ENCODE measurements at regions not wholly inside any gene's neighbourhood (a gene's known extent, or its start where the extent isn't known, plus 50 kb on each side); places are given as distances from the start of the nearest gene placed in this dataset.

DNA sequence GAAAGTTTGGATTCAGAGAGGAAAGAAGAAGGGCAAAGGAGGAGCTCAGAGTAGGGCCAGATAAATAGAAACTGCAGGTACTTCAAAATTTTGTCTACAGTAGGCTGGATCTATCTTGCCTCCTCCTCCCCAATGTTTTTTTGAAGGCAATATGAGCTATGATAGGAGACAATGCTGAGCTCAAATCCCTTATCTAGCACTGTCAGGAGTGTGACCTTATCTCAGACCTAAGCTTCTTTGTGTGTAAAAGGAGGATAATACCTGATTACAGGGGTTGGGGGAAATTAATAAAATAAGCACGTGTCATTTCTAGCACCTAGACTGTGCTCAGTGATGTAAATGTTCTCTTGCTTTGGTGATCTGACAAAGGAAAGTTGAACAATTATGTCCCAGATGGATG lies 137.8 kb upstream of the CD180 start:
- no peaks in the 10 kb centered on the region for H3K36me3 ChIP-seq (ENCODE audit: control insufficient read depth, insufficient read depth, low read length)
- H3K4me1 ChIP-seq (ENCODE audit: control insufficient read depth, insufficient read depth, low read length), result no peaks in the 10 kb centered on the region

GRCh38 chr5:67333171-67333570 lies 136.6 kb upstream of the CD180 start:
- 0 out of 2 replicates have a peak, but pooled peaks cover 5% of the 10 kb centered on the region for H3K9me3 ChIP-seq (ENCODE audit: control insufficient read depth, insufficient read depth, low read length)
- no peak overlapping the region for H3K27ac ChIP-seq (ENCODE audit: low read depth, low read length)
- no peaks in the 10 kb centered on the region for H3K36me3 ChIP-seq (ENCODE audit: control insufficient read depth, insufficient read depth, low read length)
- no peaks in the 10 kb centered on the region for H3K27me3 ChIP-seq (ENCODE audit: control insufficient read depth, insufficient read depth, low read length)
- no peak overlapping the region for H3K4me3 ChIP-seq (ENCODE audit: low read depth, low read length)
- H3K9ac ChIP-seq (ENCODE audit: low read depth, low read length), result no peak overlapping the region
- no peaks in the 10 kb centered on the region for H3K4me1 ChIP-seq (ENCODE audit: control insufficient read depth, insufficient read depth, low read length)

More for the DNA sequence above, 137.8 kb upstream of the CD180 start:
- Histone ChIP-seq H3K4me3 (ENCODE audit: low read depth, low read length) (no peak overlapping the region), H3K9ac (ENCODE audit: low read depth, low read length) (no peak overlapping the region), H3K9me3 (ENCODE audit: control insufficient read depth, insufficient read depth, low read length) (0 out of 2 replicates have a peak, but pooled peaks cover 5% of the 10 kb centered on the region), H3K27ac (ENCODE audit: low read depth, low read length) (no peak overlapping the region), H3K27me3 (ENCODE audit: control insufficient read depth, insufficient read depth, low read length) (no peaks in the 10 kb centered on the region)

- Histone ChIP-seq H3K27me3 (ENCODE audit: control insufficient read depth, insufficient read depth, low read length) (no peaks in the 10 kb centered on the region), H3K4me1 (ENCODE audit: control insufficient read depth, insufficient read depth, low read length) (no peaks in the 10 kb centered on the region), H3K9me3 (ENCODE audit: control insufficient read depth, insufficient read depth, low read length) (0 out of 2 replicates have a peak, but pooled peaks cover 5% of the 10 kb centered on the region), H3K4me3 (ENCODE audit: low read depth, low read length) (no peak overlapping the region), H3K36me3 (ENCODE audit: control insufficient read depth, insufficient read depth, low read length) (no peaks in the 10 kb centered on the region), H3K9ac (ENCODE audit: low read depth, low read length) (no peak overlapping the region), H3K27ac (ENCODE audit: low read depth, low read length) (no peak overlapping the region)
Measured at GRCh38 chr5:67331296-67331925, 134.8 kb upstream of the CD180 start.

GRCh38 chr5:67319935-67320725 lies 123.5 kb upstream of the CD180 start:
- Histone ChIP-seq H3K27me3 (ENCODE audit: control insufficient read depth, insufficient read depth, low read length) (no peaks in the 10 kb centered on the region), H3K36me3 (ENCODE audit: control insufficient read depth, insufficient read depth, low read length) (no peaks in the 10 kb centered on the region), H3K9me3 (ENCODE audit: control insufficient read depth, insufficient read depth, low read length) (0 out of 2 replicates have a peak, but pooled peaks cover 4% of the 10 kb centered on the region), H3K4me3 (ENCODE audit: low read depth, low read length) (no peak overlapping the region), H3K27ac (ENCODE audit: low read depth, low read length) (no peak overlapping the region), H3K4me1 (ENCODE audit: control insufficient read depth, insufficient read depth, low read length) (no peaks in the 10 kb centered on the region), H3K9ac (ENCODE audit: low read depth, low read length) (no peak overlapping the region)

- Histone ChIP-seq H3K4me1 (ENCODE audit: control insufficient read depth, insufficient read depth, low read length) (no peaks in the 10 kb centered on the region), H3K36me3 (ENCODE audit: control insufficient read depth, insufficient read depth, low read length) (no peaks in the 10 kb centered on the region), H3K4me3 (ENCODE audit: low read depth, low read length) (no peak overlapping the region), H3K9me3 (ENCODE audit: control insufficient read depth, insufficient read depth, low read length) (0 out of 2 replicates have a peak, but pooled peaks cover 4% of the 10 kb centered on the region), H3K27ac (ENCODE audit: low read depth, low read length) (no peak overlapping the region), H3K9ac (ENCODE audit: low read depth, low read length) (no peak overlapping the region), H3K27me3 (ENCODE audit: control insufficient read depth, insufficient read depth, low read length) (no peaks in the 10 kb centered on the region)
Measured at GRCh38 chr5:67318746-67319145, 122.1 kb upstream of the CD180 start.

GRCh38 chr5:67317603-67318002 lies 121.0 kb upstream of the CD180 start:
- Histone ChIP-seq H3K9ac (ENCODE audit: low read depth, low read length) (no peak overlapping the region), H3K27me3 (ENCODE audit: control insufficient read depth, insufficient read depth, low read length) (no peaks in the 10 kb centered on the region), H3K27ac (ENCODE audit: low read depth, low read length) (no peak overlapping the region), H3K4me1 (ENCODE audit: control insufficient read depth, insufficient read depth, low read length) (no peaks in the 10 kb centered on the region), H3K4me3 (ENCODE audit: low read depth, low read length) (no peak overlapping the region), H3K36me3 (ENCODE audit: control insufficient read depth, insufficient read depth, low read length) (no peaks in the 10 kb centered on the region), H3K9me3 (ENCODE audit: control insufficient read depth, insufficient read depth, low read length) (0 out of 2 replicates have a peak, but pooled peaks cover 4% of the 10 kb centered on the region)

GRCh38 chr5:67316695-67317094 lies 120.1 kb upstream of the CD180 start:
- H3K9me3 ChIP-seq (ENCODE audit: control insufficient read depth, insufficient read depth, low read length), result 0 out of 2 replicates have a peak, but pooled peaks cover 4% of the 10 kb centered on the region
- H3K27me3 ChIP-seq (ENCODE audit: control insufficient read depth, insufficient read depth, low read length), result no peaks in the 10 kb centered on the region

GRCh38 chr5:67315082-67315989 lies 118.7 kb upstream of the CD180 start:
- Histone ChIP-seq H3K9ac (ENCODE audit: low read depth, low read length) (no peak overlapping the region), H3K9me3 (ENCODE audit: control insufficient read depth, insufficient read depth, low read length) (0 out of 2 replicates have a peak, but pooled peaks cover 4% of the 10 kb centered on the region), H3K36me3 (ENCODE audit: control insufficient read depth, insufficient read depth, low read length) (no peaks in the 10 kb centered on the region), H3K27me3 (ENCODE audit: control insufficient read depth, insufficient read depth, low read length) (no peaks in the 10 kb centered on the region), H3K27ac (ENCODE audit: low read depth, low read length) (no peak overlapping the region), H3K4me1 (ENCODE audit: control insufficient read depth, insufficient read depth, low read length) (no peaks in the 10 kb centered on the region), H3K4me3 (ENCODE audit: low read depth, low read length) (no peak overlapping the region)

More at GRCh38 chr5:67316695-67317094, 120.1 kb upstream of the CD180 start:
- no peak overlapping the region for H3K27ac ChIP-seq (ENCODE audit: low read depth, low read length)
- H3K4me3 ChIP-seq (ENCODE audit: low read depth, low read length), result no peak overlapping the region
- H3K36me3 ChIP-seq (ENCODE audit: control insufficient read depth, insufficient read depth, low read length), result no peaks in the 10 kb centered on the region
- H3K9ac ChIP-seq (ENCODE audit: low read depth, low read length), result no peak overlapping the region
- no peaks in the 10 kb centered on the region for H3K4me1 ChIP-seq (ENCODE audit: control insufficient read depth, insufficient read depth, low read length)

DNA sequence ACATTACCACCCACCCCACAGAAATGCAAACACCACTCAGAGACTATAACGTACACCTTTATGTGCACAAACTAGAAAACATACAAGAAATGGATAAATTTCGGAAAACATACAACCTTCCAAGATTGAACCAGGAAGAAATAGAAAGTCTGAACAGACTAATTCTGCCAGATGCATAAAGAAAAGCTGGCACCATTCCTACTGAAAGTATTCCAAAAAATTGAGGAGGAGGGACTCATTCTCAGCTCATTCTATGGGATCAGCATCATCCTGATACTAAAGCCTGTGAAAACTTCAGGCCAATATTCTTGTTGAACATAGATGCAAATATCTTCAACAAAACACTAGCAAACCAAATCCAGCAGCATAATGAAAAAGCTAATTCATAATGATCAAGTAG lies 115.1 kb upstream of the CD180 start:
- Histone ChIP-seq H3K4me3 (ENCODE audit: low read depth, low read length) (no peak overlapping the region), H3K27me3 (ENCODE audit: control insufficient read depth, insufficient read depth, low read length) (no peaks in the 10 kb centered on the region), H3K27ac (ENCODE audit: low read depth, low read length) (no peak overlapping the region)

GRCh38 chr5:67311208-67311607 lies 114.6 kb upstream of the CD180 start:
- H3K4me1 ChIP-seq (ENCODE audit: control insufficient read depth, insufficient read depth, low read length), result no peaks in the 10 kb centered on the region
- no peak overlapping the region for H3K27ac ChIP-seq (ENCODE audit: low read depth, low read length)
- no peaks in the 10 kb centered on the region for H3K27me3 ChIP-seq (ENCODE audit: control insufficient read depth, insufficient read depth, low read length)
- no peaks in the 10 kb centered on the region for H3K36me3 ChIP-seq (ENCODE audit: control insufficient read depth, insufficient read depth, low read length)
- H3K9me3 ChIP-seq (ENCODE audit: control insufficient read depth, insufficient read depth, low read length), result no peaks in the 10 kb centered on the region
- H3K4me3 ChIP-seq (ENCODE audit: low read depth, low read length), result no peak overlapping the region
- no peak overlapping the region for H3K9ac ChIP-seq (ENCODE audit: low read depth, low read length)

More for the DNA sequence above, 115.1 kb upstream of the CD180 start:
- no peak overlapping the region for H3K9ac ChIP-seq (ENCODE audit: low read depth, low read length)
- H3K4me1 ChIP-seq (ENCODE audit: control insufficient read depth, insufficient read depth, low read length), result no peaks in the 10 kb centered on the region
- no peaks in the 10 kb centered on the region for H3K9me3 ChIP-seq (ENCODE audit: control insufficient read depth, insufficient read depth, low read length)
- H3K36me3 ChIP-seq (ENCODE audit: control insufficient read depth, insufficient read depth, low read length), result no peaks in the 10 kb centered on the region

All from HUES48 (cell line).